ENCODE measurements at regions not wholly inside any gene's neighbourhood (a gene's known extent, or its start where the extent isn't known, plus 50 kb on each side); places are given as distances from the start of the nearest gene placed in this dataset.

DNA sequence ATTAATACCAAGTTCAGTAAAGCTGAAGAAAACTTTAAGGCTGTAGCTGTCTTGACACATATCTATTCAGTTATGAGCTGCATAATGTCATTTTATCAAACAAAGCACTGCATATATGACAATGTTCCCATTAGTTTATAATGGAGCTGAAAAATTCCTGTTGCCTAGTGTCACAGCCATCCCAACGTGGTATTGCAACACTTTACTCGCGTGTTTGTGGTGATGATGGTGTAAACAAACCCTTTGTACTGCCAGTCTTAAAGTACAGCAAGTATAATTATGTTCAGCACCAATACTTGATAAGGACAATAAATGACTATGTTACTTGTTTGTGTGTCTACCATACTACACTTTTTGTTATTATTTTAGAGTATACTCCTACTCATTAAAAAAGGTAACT, 1415.6 kb upstream of the PCDH7 start:
- H3K4me3 ChIP-seq (replicated peaks in 1 of 2; ENCODE audit: low read depth in 2 of 2, low read length in 2 of 2), result no peak overlapping the region
- TF ChIP-seq, protein P1, sequence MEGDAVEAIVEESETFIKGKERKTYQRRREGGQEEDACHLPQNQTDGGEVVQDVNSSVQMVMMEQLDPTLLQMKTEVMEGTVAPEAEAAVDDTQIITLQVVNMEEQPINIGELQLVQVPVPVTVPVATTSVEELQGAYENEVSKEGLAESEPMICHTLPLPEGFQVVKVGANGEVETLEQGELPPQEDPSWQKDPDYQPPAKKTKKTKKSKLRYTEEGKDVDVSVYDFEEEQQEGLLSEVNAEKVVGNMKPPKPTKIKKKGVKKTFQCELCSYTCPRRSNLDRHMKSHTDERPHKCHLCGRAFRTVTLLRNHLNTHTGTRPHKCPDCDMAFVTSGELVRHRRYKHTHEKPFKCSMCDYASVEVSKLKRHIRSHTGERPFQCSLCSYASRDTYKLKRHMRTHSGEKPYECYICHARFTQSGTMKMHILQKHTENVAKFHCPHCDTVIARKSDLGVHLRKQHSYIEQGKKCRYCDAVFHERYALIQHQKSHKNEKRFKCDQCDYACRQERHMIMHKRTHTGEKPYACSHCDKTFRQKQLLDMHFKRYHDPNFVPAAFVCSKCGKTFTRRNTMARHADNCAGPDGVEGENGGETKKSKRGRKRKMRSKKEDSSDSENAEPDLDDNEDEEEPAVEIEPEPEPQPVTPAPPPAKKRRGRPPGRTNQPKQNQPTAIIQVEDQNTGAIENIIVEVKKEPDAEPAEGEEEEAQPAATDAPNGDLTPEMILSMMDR (IDR thresholded peaks at IDR 0.05; ENCODE audit: low read depth, low read length), result no peak
- DNase-seq (ENCODE audit: low read depth in 2 of 2), result peak in 1 of 2 donors; percentile 22

DNA sequence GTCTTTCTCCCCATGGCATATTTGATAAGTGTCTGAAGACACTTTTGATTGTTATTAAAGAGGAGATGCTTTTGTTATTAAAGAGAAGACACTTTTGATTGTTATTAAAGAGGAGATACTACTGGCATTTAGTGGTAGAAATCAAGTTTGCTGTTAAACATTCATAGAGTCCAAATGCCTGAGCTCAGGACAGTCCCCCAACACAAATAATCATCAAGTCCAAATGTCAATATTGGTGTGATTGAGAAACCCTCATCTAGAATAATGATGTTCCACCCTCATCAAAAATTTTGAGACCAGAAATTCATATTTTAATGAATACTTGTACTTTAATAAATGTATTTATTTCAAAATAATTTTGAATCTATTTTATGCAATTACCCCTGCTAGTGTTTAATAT, 1412.9 kb upstream of the PCDH7 start:
- no peak for DNase-seq (ENCODE audit: low read depth in 2 of 2)
- TF ChIP-seq, protein P1 (IDR thresholded peaks at IDR 0.05; ENCODE audit: low read depth, low read length), result no peak

DNA sequence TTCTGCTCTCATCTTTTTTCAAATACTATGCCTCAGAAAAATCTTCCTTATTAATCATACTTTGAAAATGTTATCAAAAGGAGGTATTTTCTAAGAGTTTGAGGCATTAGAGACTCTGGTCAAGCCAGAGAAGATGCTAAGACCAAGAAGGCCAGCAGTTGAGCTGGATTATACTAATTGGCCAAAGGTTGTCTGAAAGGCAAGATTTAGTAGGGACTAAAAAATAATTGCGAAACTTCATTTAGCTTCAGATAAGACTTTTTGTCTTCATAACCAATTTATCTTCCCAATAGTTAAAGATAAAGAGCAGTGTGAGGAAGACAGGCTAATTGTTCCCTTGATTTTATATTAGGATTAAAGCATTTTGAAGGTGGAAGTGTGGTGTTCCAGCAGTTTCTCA, 1412.4 kb upstream of the PCDH7 start:
- TF ChIP-seq, protein P1 (IDR thresholded peaks at IDR 0.05; ENCODE audit: low read depth, low read length), result no peak
- no peak for DNase-seq (ENCODE audit: low read depth in 2 of 2)

More for the DNA sequence above, 1412.9 kb upstream of the PCDH7 start:
- H3K4me3 ChIP-seq (replicated peaks in 1 of 2; ENCODE audit: low read depth in 2 of 2, low read length in 2 of 2), result no peak overlapping the region

DNA sequence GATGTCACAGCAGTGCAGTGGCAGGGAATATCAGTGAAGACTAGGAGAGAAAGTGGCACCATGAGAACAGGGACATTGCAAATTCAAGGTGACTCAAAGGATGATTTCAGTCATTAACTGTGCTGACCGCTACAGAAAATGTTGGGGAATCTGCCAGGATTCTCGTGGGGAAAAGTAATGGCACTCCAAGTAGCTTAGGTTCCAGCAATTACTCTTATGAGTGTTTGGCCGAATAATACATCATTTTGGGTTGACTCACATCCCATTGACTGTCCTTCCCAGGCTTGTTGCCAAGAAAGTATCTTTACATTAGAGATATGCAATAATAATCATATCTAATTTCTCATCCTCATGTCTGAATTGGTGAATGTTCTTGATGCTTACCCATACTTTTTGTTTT, 1411.1 kb upstream of the PCDH7 start:
- TF ChIP-seq, protein P1 (IDR thresholded peaks at IDR 0.05; ENCODE audit: low read depth, low read length), result no peak
- H3K4me3 ChIP-seq (replicated peaks in 1 of 2; ENCODE audit: low read depth in 2 of 2, low read length in 2 of 2), result no peak overlapping the region
- peak; percentile 24 to 75 for DNase-seq (ENCODE audit: low read depth in 2 of 2)

More for the DNA sequence above, 1412.4 kb upstream of the PCDH7 start:
- no peak overlapping the region for H3K4me3 ChIP-seq (replicated peaks in 1 of 2; ENCODE audit: low read depth in 2 of 2, low read length in 2 of 2)

DNA sequence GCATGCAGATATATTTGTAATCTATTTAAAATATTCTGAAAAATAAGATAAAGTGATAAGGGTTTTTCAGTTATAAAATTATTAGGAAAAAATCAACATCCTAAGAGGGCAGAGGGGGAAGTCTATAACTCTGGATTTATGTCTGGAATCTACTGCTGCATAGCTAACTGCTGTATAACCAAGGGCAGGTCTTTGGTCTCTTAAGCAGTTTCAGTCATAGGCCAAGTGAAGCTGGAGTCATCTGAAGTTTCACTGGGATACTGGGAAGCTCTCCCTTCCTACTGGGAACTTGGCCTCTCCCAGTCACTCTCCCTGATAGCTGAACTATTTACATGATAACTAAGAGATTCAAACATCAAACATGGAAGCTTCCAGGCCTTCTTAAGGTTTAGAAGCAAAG, 1409.9 kb upstream of the PCDH7 start:
- TF ChIP-seq, protein P1 (IDR thresholded peaks at IDR 0.05; ENCODE audit: low read depth, low read length), result no peak
- DNase-seq (ENCODE audit: low read depth in 2 of 2), result no peak
- no peak overlapping the region for H3K4me3 ChIP-seq (replicated peaks in 1 of 2; ENCODE audit: low read depth in 2 of 2, low read length in 2 of 2)

DNA sequence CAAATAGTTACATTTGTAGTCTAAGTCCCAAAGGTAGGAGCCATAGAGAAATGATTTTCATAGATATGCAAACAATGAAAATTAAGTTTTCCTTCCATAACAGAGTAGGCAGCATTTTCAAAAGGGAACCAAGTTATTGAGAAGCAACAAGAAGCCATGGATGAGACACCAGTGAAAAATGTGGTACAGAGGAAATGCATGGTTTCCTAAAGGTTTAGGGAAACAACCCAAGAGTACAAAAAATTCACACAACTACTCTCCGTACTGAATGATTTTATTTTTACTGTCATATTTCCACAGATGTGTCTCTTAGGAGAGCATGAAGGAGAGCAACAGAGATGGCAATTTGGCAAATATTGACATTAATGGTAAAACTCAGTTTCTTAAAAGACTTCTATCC, 1408.9 kb upstream of the PCDH7 start:
- TF ChIP-seq, protein P1 (IDR thresholded peaks at IDR 0.05; ENCODE audit: low read depth, low read length), result no peak
- DNase-seq (ENCODE audit: low read depth in 2 of 2), result peak; percentile 13 to 40

DNA sequence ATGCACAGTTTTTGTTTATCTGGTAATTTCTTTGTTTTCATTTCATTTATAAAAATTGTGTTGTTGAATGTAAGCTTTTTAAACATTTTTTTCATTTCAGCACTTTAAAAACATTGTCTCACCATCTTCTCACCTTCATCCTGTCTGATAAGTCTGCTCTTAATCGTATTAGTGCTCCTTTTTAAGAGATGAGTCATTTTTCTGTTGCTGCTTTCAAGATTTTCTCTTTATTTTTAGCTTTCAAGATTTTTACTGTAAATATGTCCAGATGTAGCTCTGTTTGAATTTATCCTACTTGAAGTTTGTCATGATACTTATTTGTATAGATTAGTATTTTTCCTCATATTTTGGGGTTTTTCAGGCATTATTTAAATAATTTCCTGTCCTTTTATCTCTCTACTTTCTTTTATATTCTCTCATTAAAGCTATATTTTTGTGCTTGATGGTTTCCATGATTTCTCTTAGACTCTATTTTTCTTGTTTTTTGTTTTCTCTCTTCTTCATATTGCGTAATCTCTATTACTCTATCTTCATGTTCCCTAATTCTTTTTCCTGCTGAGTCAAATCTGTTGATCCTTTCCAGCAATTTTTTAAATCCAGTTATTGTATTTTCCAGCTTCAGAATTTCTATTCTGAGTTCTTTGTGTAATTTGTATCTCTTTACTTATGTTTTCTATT, 1400.4 kb upstream of the PCDH7 start:
- TF ChIP-seq, protein P1 (IDR thresholded peaks at IDR 0.05; ENCODE audit: low read depth, low read length), result no peak
- DNase-seq (ENCODE audit: low read depth in 2 of 2), result no peak
- no peak overlapping the region for H3K4me3 ChIP-seq (replicated peaks in 1 of 2; ENCODE audit: low read depth in 2 of 2, low read length in 2 of 2)

More for the DNA sequence above, 1408.9 kb upstream of the PCDH7 start:
- no peak overlapping the region for H3K4me3 ChIP-seq (replicated peaks in 1 of 2; ENCODE audit: low read depth in 2 of 2, low read length in 2 of 2)

Measured in cardiac fibroblast (primary cell).